DMS 273 (cell line): ENCODE measurements at regions not wholly inside any gene's neighbourhood (a gene's known extent, or its start where the extent isn't known, plus 50 kb on each side); places are given as distances from the start of the nearest gene placed in this dataset.
A peak's percentile ranks its signal among the peaks of the same experiment; 100 is the strongest.
"Not testable (repeated sequence)": the region's sequence is repeated elsewhere in the genome, so short reads cannot be mapped to it uniquely, and the experiment has no call there.

Source experiments
- DNase-seq: peaks from one replicate; lab custom pipeline; 2025; ENCODE audit not compliant: unreplicated experiment; lab: John Stamatoyannopoulos, UW

GRCh38 chr11:103716363-103716762 lies 320.1 kb upstream of the DDI1 start:
- DNase-seq, result no peak

GRCh38 chr11:103727262-103727661 lies 309.2 kb upstream of the DDI1 start:
- DNase-seq, result no peak

- peak; percentile 84 for DNase-seq
These were observed 306.8 kb upstream of the DDI1 start for GRCh38 chr11:103729617-103730016.

GRCh38 chr11:103730131-103730940 lies 306.1 kb upstream of the DDI1 start:
- DNase-seq, result peak; percentile 88

- DNase-seq, result peak; percentile 2
These were observed 304.8 kb upstream of the DDI1 start for GRCh38 chr11:103731670-103732069.

GRCh38 chr11:103733889-103734288 lies 302.6 kb upstream of the DDI1 start:
- no peak for DNase-seq

- peak; percentile 77 for DNase-seq
These were observed 300.9 kb upstream of the DDI1 start for GRCh38 chr11:103735497-103736032.

GRCh38 chr11:103736315-103737036 lies 300.0 kb upstream of the DDI1 start:
- peak; percentile 15 for DNase-seq

GRCh38 chr11:103737037-103737622 lies 299.3 kb upstream of the DDI1 start:
- DNase-seq, result peak; percentile 5

- DNase-seq, result peak; percentile 8
These were observed 298.7 kb upstream of the DDI1 start for GRCh38 chr11:103737747-103738146.

GRCh38 chr11:103739074-103739796 lies 297.2 kb upstream of the DDI1 start:
- DNase-seq, result not testable (repeated sequence)

- peak; percentile 67 for DNase-seq
These were observed 291.8 kb upstream of the DDI1 start for GRCh38 chr11:103744496-103745153.

- no peak for DNase-seq
These were observed 287.3 kb upstream of the DDI1 start for GRCh38 chr11:103749158-103749557.

- no peak for DNase-seq
These were observed 267.6 kb upstream of the DDI1 start for GRCh38 chr11:103768816-103769215.

GRCh38 chr11:103773059-103773458 lies 263.4 kb upstream of the DDI1 start:
- no peak for DNase-seq

- DNase-seq, result no peak
These were observed 262.9 kb upstream of the DDI1 start for GRCh38 chr11:103773537-103773936.

- DNase-seq, result no peak
These were observed 257.4 kb upstream of the DDI1 start for GRCh38 chr11:103779054-103779453.

GRCh38 chr11:103789952-103790351 lies 246.5 kb upstream of the DDI1 start:
- DNase-seq, result peak; percentile 1

GRCh38 chr11:103792981-103793468 lies 243.4 kb upstream of the DDI1 start:
- DNase-seq, result no peak

- DNase-seq, result no peak
These were observed 242.2 kb upstream of the DDI1 start for GRCh38 chr11:103794262-103794661.
